ENCODE measurements at regions not wholly inside any gene's neighbourhood (a gene's known extent, or its start where the extent isn't known, plus 50 kb on each side); places are given as distances from the start of the nearest gene placed in this dataset.

DNA sequence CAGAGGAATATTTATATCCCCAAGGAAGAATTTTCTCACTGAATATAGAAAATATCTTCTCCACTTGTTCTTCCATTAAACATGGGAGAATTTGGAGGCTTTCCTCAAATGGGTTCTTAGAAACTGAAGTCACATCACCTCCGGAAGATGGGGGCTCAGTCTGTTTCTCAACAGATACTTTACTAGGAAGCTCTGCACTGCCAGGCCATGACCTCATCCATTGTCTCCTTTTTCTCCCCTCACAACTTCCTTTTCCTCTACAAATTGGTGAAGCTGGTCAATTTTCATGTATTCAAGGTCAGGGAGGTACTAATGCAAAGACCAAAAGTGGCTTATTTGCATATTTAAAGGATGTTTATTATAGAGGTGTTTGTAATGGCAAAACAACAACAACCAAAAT, 173.1 kb downstream of the RNF152 start:
- H2AFZ ChIP-seq (ENCODE audit: low read depth, low read length) = no peak overlapping the region
- no peaks in the 10 kb centered on the region for H3K27me3 ChIP-seq (ENCODE audit: insufficient read depth, low read length)
- peaks cover 2% of the 10 kb centered on the region for H3K9me3 ChIP-seq (ENCODE audit: low read length)
- H3K36me3 ChIP-seq (ENCODE audit: insufficient read depth, low read length) = no peaks in the 10 kb centered on the region
- H3K4me3 ChIP-seq (ENCODE audit: low read length) = no peak overlapping the region
- no peaks in the 10 kb centered on the region for H3K4me1 ChIP-seq (ENCODE audit: insufficient read depth, low read length)

DNA sequence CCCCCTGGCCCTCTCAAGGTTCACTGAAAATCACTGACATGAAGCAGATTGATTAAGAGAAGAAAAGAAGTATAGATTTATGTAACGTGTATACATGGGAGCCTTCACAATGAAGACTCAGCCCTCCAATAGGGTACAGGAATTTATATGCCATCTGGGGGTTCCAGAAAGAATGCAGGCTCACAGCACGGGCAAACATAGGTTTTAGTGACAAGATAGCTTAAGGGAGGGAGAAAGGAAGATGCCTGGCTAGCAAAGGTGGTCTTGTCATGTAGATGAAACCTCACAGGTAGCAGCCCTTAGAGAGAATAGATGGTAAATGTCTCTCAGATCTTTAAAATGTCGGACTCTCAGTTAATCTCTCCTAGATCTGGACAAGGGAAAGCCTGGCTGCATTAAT, 173.9 kb downstream of the RNF152 start:
- Histone ChIP-seq H2AFZ (ENCODE audit: low read depth, low read length) (no peak overlapping the region), H3K36me3 (ENCODE audit: insufficient read depth, low read length) (no peaks in the 10 kb centered on the region), H3K4me1 (ENCODE audit: insufficient read depth, low read length) (no peaks in the 10 kb centered on the region)

DNA sequence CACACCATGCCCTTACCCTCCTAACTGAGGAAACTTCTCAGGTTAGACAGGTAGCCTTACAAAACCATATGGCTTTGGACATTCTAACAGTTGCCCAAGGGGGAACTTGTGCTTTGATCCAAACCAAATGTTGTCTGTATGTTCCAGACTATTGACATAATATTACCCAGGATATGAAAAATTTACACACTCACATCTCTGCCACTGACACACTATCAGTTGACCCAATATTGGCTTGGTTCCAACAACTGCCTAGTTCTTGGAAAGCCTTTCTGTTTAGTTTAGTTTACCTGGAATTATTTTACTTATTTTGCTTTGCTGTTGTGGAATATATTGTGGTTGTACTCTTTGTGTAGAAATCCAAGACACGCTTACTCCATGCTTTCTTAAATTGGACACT, 178.4 kb downstream of the RNF152 start:
- no peak overlapping the region for H3K4me3 ChIP-seq (ENCODE audit: low read length)
- no peak overlapping the region for H2AFZ ChIP-seq (ENCODE audit: low read depth, low read length)
- H3K36me3 ChIP-seq (ENCODE audit: insufficient read depth, low read length) = no peaks in the 10 kb centered on the region
- H3K4me1 ChIP-seq (ENCODE audit: insufficient read depth, low read length) = no peaks in the 10 kb centered on the region
- H3K27me3 ChIP-seq (ENCODE audit: insufficient read depth, low read length) = no peaks in the 10 kb centered on the region
- no peaks in the 10 kb centered on the region for H3K9me3 ChIP-seq (ENCODE audit: low read length)

More for the DNA sequence above, 173.9 kb downstream of the RNF152 start:
- Histone ChIP-seq H3K9me3 (ENCODE audit: low read length) (peaks cover 2% of the 10 kb centered on the region), H3K27me3 (ENCODE audit: insufficient read depth, low read length) (no peaks in the 10 kb centered on the region), H3K4me3 (ENCODE audit: low read length) (no peak overlapping the region)

DNA sequence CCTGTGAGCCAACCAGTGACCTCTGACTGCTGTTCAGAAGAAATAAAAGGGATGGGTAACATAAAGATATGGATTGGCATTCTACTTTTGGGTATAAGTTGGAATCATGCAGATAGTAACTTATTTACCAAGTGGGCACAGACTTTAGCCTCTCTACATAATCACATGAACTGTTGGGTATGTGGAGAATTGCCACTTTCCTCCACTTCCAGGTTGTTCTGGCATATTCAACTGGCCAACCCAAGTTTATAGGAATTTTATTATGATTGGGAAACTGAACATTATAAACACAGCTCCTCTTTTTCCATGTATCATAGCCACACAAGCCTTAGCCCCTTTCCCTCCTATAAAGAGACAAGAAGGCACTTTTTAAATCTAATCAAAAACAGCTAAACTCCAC, 179.3 kb downstream of the RNF152 start:
- Histone ChIP-seq H3K4me1 (ENCODE audit: insufficient read depth, low read length) (no peaks in the 10 kb centered on the region), H2AFZ (ENCODE audit: low read depth, low read length) (no peak overlapping the region), H3K36me3 (ENCODE audit: insufficient read depth, low read length) (no peaks in the 10 kb centered on the region), H3K27me3 (ENCODE audit: insufficient read depth, low read length) (no peaks in the 10 kb centered on the region), H3K4me3 (ENCODE audit: low read length) (no peak overlapping the region), H3K9me3 (ENCODE audit: low read length) (no peaks in the 10 kb centered on the region)

- H3K9me3 ChIP-seq (ENCODE audit: low read length) = no peaks in the 10 kb centered on the region
- no peaks in the 10 kb centered on the region for H3K27me3 ChIP-seq (ENCODE audit: insufficient read depth, low read length)
- no peaks in the 10 kb centered on the region for H3K4me1 ChIP-seq (ENCODE audit: insufficient read depth, low read length)
- H2AFZ ChIP-seq (ENCODE audit: low read depth, low read length) = no peak overlapping the region
- H3K4me3 ChIP-seq (ENCODE audit: low read length) = no peak overlapping the region
- no peaks in the 10 kb centered on the region for H3K36me3 ChIP-seq (ENCODE audit: insufficient read depth, low read length)
Measured at GRCh38 chr18:61710082-61710620, 182.7 kb downstream of the RNF152 start.

- no peaks in the 10 kb centered on the region for H3K27me3 ChIP-seq (ENCODE audit: insufficient read depth, low read length)
- H3K4me1 ChIP-seq (ENCODE audit: insufficient read depth, low read length) = no peaks in the 10 kb centered on the region
- no peak overlapping the region for H3K4me3 ChIP-seq (ENCODE audit: low read length)
- no peaks in the 10 kb centered on the region for H3K9me3 ChIP-seq (ENCODE audit: low read length)
- H2AFZ ChIP-seq (ENCODE audit: low read depth, low read length) = no peak overlapping the region
- H3K36me3 ChIP-seq (ENCODE audit: insufficient read depth, low read length) = no peaks in the 10 kb centered on the region
Measured at GRCh38 chr18:61706276-61706915, 186.4 kb downstream of the RNF152 start.

DNA sequence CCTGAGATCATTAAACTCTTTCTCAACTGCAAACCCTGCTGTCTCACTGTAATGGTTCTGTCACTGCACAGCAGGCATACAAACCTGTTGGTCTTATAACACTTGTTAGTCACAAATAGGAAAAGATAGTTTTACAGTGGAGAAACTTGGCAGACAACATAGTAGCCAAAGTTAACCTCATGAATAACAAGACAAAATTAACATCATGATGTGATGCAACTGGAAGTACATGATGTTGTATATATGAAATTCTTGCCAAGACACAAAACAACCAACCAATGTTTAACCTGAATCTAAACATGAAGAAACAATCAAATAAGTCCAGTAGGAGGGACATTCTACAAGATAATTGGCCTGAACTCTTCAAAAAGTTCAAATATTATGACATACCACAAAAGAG, 189.3 kb downstream of the RNF152 start:
- no peaks in the 10 kb centered on the region for H3K27me3 ChIP-seq (ENCODE audit: insufficient read depth, low read length)
- no peaks in the 10 kb centered on the region for H3K4me1 ChIP-seq (ENCODE audit: insufficient read depth, low read length)
- no peak overlapping the region for H2AFZ ChIP-seq (ENCODE audit: low read depth, low read length)
- H3K9me3 ChIP-seq (ENCODE audit: low read length) = no peaks in the 10 kb centered on the region
- H3K36me3 ChIP-seq (ENCODE audit: insufficient read depth, low read length) = no peaks in the 10 kb centered on the region
- no peak overlapping the region for H3K4me3 ChIP-seq (ENCODE audit: low read length)

- Histone ChIP-seq H3K27me3 (ENCODE audit: insufficient read depth, low read length) (no peaks in the 10 kb centered on the region), H3K9me3 (ENCODE audit: low read length) (no peaks in the 10 kb centered on the region), H2AFZ (ENCODE audit: low read depth, low read length) (no peak overlapping the region), H3K4me1 (ENCODE audit: insufficient read depth, low read length) (peaks cover 5% of the 10 kb centered on the region), H3K36me3 (ENCODE audit: insufficient read depth, low read length) (no peaks in the 10 kb centered on the region), H3K4me3 (ENCODE audit: low read length) (no peak overlapping the region)
Measured at GRCh38 chr18:61702007-61702406, 190.8 kb downstream of the RNF152 start.

- Histone ChIP-seq H3K4me3 (ENCODE audit: low read length) (no peak overlapping the region), H3K36me3 (ENCODE audit: insufficient read depth, low read length) (no peaks in the 10 kb centered on the region), H3K4me1 (ENCODE audit: insufficient read depth, low read length) (peaks cover 8% of the 10 kb centered on the region), H2AFZ (ENCODE audit: low read depth, low read length) (no peak overlapping the region), H3K27me3 (ENCODE audit: insufficient read depth, low read length) (no peaks in the 10 kb centered on the region), H3K9me3 (ENCODE audit: low read length) (no peaks in the 10 kb centered on the region)
Measured at GRCh38 chr18:61699397-61700110, 193.3 kb downstream of the RNF152 start.

DNA sequence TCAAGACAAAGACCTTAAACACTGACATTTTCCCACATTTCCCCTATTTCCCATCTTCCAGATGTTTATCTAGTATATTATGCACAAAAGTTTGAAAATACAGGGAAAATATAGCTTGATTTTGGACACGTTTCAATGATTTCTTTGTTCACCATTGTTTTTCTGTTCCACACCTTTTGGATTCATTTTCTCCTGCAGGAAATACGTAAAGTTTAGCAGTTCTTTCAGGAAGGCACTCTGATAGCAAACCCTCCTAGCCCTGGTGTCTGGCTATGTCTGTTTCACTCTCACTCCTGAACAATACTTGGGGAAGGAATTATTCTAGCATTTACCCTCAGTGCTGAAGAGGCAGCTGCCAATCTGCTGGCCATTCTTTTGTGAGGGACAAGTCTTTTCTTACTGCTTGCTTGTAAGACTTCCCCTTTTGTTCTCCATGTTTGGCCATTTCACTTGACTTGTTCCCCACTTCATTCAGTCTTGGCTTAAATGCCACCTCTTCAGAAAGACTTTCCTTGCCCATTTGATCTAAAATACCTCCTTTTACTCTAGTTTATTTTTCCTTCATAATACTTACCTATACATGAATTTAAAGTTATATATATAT, 195.4 kb downstream of the RNF152 start:
- peaks cover 8% of the 10 kb centered on the region for H3K4me1 ChIP-seq (ENCODE audit: insufficient read depth, low read length)

DNA sequence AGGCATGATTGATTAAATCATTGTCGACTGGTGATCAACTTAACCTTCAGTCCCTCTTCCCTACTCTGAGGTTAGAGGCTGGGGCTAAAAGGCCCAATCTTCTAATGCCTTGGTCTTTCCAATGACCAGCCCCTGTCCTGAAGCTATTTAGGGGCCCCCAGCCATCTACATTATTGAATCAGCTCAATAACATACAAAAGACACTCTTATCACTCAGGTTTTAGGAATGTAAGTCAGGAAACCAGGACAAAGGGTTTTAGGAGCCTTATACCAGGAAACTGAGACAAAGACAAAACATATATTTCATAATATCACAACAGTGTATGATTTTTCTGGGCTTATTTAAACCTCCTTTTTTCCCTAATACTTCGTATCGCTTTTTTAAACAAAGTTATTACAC, 198.6 kb downstream of the RNF152 start:
- peaks cover 8% of the 10 kb centered on the region for H3K4me1 ChIP-seq (ENCODE audit: insufficient read depth, low read length)
- no peaks in the 10 kb centered on the region for H3K27me3 ChIP-seq (ENCODE audit: insufficient read depth, low read length)
- H3K36me3 ChIP-seq (ENCODE audit: insufficient read depth, low read length) = no peaks in the 10 kb centered on the region
- no peak overlapping the region for H2AFZ ChIP-seq (ENCODE audit: low read depth, low read length)
- H3K9me3 ChIP-seq (ENCODE audit: low read length) = no peaks in the 10 kb centered on the region
- H3K4me3 ChIP-seq (ENCODE audit: low read length) = no peak overlapping the region

More for the DNA sequence above, 195.4 kb downstream of the RNF152 start:
- Histone ChIP-seq H3K36me3 (ENCODE audit: insufficient read depth, low read length) (no peaks in the 10 kb centered on the region), H2AFZ (ENCODE audit: low read depth, low read length) (peak overlapping the region; percentile 66), H3K9me3 (ENCODE audit: low read length) (no peaks in the 10 kb centered on the region), H3K27me3 (ENCODE audit: insufficient read depth, low read length) (no peaks in the 10 kb centered on the region), H3K4me3 (ENCODE audit: low read length) (no peak overlapping the region)

DNA sequence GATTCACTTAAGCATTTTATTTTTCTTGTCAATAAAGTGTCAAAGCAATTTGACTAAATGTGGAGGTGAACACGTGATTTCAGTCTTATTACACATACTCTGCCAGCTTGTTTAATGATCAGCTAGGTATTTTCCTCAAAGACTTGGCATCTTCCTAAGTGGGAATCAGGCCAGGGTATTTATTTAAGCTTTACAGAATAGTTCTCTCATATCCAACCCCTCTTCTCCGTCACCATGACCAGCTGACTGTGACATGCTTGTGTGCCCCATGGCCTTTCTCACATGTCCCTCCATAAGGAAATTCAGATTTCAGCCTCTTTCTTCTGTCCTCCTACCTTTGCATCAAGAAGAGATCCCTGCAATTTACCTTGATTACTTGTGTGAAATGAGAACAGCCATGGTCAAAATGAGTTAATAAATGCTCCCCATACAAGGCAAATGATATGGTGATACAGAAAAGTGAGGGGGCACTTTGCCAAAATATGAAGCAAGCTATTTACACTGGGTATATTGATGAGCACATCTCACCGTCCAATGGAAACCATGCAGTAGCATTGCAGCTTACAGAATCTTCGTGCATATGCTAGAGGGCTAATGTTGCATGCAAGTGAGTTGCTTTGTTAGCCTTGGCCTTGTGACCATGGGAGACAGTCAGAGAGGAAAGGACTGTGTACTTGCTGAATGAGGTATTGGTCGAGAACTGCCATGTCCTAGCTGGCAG, 202.2 kb downstream of the RNF152 start:
- Histone ChIP-seq H3K9me3 (ENCODE audit: low read length) (no peaks in the 10 kb centered on the region), H3K36me3 (ENCODE audit: insufficient read depth, low read length) (no peaks in the 10 kb centered on the region), H3K4me1 (ENCODE audit: insufficient read depth, low read length) (no peaks in the 10 kb centered on the region), H3K4me3 (ENCODE audit: low read length) (no peak overlapping the region), H3K27me3 (ENCODE audit: insufficient read depth, low read length) (no peaks in the 10 kb centered on the region), H2AFZ (ENCODE audit: low read depth, low read length) (no peak overlapping the region)

DNA sequence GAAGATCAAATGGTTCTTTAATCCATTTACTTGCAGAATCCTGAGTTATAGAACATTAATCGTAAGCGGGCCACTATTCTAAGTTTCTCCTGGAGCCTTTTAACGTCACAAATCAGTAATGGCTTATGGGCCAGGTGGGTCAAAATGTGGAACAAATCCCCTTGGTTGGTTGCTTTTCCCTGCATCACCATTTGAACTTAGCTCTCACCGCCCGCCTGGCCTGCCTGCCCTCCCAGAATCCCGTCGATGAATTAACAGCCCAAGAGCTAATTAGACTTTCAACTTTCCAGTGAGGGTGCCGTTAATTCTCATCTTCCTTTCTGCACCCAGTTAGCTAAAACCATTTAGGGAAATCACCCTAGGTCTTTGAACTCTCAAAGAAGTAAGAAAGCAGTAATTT, 205.5 kb downstream of the RNF152 start:
- no peaks in the 10 kb centered on the region for H3K36me3 ChIP-seq (ENCODE audit: insufficient read depth, low read length)
- no peak overlapping the region for H2AFZ ChIP-seq (ENCODE audit: low read depth, low read length)
- no peaks in the 10 kb centered on the region for H3K9me3 ChIP-seq (ENCODE audit: low read length)
- no peaks in the 10 kb centered on the region for H3K4me1 ChIP-seq (ENCODE audit: insufficient read depth, low read length)
- no peak overlapping the region for H3K4me3 ChIP-seq (ENCODE audit: low read length)
- no peaks in the 10 kb centered on the region for H3K27me3 ChIP-seq (ENCODE audit: insufficient read depth, low read length)

Measured in neuron (in vitro differentiated cells).